NCI-H128 (cell line): ENCODE measurements at regions not wholly inside any gene's neighbourhood (a gene's known extent, or its start where the extent isn't known, plus 50 kb on each side); places are given as distances from the start of the nearest gene placed in this dataset.
"Not testable (repeated sequence)": the region's sequence is repeated elsewhere in the genome, so short reads cannot be mapped to it uniquely, and the experiment has no call there.

Experiments
- DNase-seq: peaks from one replicate; lab custom pipeline; 2025; ENCODE audit not compliant: unreplicated experiment; lab: John Stamatoyannopoulos, UW

DNA sequence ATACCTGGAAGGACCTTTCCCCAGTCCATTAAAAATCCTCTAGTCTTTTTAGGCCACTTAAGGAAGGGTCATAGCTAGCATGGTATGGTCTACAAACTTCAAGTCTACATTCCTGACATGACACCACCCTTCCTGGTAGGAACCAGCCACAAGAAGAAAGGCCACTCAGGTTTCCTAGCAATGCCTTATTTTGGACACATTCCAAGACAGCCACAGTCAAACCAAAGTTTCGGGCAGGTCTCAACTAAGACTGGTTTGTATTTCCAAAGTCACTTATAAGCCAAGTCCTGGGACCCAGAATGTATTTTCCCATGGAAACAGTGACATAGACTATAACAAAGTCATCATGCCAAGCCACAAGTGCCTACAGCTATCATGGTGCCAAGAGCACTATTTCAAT, 50.6 kb upstream of the SLC44A3 start:
- DNase-seq = no peak

DNA sequence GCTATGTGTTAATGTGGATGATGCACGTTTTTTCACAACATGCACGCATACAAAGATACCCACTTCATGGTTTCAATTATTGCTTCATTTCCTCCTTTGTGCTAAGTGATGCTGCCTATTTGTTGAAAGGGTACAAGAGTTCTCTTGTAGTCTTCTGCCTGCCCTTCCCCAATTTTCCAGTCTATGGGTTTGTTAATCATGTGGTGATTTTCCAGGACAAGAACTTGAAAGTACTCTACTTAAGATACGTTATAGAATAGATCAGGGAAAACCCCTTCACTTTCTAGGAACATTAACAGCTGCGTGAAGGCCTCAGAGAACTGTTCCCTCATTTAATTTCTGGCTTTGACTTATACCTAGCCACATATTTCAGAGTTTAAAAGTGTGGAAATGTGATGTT, 52.1 kb upstream of the SLC44A3 start:
- DNase-seq = no peak

DNA sequence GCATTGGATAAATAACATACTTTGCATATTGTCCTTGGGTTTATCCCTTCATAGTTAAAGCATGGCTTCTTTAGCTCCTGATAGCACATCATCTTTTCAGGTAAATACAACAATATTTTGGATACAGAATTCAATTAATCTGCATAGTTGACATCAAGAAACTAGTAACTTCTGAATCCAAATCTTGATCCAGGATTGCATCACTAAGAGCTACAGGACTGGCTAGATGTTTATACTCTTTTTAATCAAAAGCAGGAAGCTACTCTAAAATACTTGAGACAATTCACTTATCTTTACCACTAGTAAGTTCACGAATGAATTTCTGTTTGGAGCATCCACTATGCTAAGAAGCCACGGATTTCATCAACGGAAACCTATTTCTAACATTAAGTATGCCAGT, 54.2 kb upstream of the SLC44A3 start:
- no peak for DNase-seq

DNA sequence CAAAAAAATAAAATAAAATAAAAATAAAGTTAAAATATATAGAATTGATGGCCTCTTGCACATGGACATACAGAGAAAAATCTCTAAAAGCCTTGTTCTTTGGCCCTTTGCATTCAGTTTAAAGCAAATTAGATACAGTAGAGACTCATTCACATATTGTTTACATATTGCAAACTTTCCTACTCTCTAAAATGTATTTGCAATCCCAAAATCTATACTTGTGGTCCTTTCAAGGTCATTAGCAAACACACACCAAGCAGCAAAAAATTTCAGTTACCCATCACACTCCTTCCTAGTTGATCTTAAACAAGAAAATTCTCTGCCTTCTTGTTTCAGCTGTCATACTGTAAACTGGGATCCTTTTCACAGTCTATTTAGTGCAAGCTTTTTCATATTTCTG, 61.0 kb upstream of the SLC44A3 start:
- no peak for DNase-seq

DNA sequence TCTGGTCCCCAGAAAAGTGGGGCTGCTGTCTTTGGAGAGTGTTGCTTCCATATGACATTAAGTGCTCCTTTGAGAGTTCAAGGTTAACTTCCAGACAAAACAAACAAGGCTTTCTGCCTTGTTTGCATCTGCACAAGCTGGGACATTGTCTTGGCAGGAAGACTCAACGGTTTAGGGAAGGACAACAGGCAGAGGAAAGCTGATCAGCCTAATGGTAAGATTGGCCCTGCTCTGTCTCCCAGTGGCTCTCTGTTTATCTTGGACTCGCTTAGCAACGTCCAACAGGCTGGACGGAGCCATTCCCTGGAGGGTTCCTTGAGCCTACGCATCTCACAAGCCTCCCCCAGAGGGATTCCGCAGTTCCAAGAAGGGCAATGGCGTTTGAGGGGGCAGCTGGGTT, 62.2 kb upstream of the SLC44A3 start:
- no peak for DNase-seq

DNA sequence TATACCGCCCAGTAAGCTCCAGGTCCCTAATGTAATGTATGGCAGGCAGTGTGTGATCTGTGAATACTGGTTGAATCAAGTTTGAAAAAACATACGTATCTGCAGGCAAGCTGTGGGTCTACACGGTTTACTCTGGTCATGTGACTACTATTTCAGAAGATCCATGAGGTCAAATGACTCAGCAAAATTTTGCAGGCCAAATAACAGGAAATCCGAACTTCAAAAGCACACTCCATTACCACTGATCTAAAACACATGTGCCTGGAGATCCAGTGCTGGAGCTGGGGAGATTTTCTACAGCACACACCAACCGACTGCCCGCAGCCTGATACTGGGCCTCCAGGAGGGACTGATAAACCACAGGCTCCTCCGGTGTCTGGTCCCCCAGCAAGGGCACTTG, 64.5 kb upstream of the SLC44A3 start:
- DNase-seq = no peak

DNA sequence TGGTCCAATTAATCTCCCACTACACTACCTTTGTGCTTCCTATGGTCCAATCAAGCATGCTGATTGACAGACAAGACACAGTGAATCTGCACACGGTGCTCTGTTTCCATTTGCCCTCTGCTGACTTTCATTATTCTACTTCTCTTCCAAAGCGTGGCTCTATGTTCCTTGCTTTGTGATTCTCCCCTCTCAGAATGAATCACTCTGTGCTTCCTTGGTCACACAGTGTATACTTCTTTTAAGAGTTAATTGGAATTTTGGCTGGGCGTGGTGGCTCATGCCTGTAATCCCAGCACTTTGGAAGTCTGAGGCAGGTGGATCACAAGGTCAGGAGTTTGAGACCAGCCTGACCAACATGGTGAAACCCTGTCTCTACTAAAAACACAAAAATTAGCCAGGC, 65.1 kb upstream of the SLC44A3 start:
- DNase-seq = not testable (repeated sequence)

DNA sequence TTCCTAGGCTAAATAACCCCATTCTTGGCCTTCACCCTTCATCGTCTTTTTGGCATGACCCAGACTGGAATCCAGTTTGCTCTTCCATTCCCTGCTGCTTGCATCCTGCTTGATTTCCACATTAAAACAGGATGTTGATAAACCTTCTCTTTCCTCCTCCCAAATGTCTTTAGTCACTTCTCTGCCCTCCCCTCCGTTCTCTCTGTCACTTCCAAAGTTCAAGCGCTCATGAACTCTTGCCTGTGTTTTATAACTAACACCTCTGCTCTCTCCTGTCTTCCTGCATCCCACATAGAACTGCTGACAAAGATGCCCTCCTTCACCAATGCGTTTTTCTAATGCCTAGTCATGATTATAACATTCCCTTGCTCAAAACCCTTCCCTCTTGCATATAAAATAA, 65.6 kb upstream of the SLC44A3 start:
- no peak for DNase-seq

DNA sequence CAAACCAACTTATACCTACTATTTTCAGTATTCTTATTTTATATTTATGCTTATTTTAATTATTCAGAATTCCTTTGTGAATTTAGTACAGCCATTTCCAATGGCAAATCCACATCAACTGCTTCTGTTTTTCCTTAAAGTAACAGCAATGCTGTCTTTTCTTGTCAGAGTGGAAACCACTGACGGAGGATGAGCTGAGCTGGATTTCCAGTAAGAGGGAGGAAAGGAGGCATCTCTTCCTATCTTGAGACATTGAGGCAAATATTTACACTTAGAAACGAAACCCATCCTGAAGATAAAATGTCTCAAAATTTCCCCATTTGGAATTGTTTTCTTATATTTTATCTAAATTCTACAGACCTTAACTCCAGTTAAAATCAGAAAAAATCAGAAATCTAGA, 66.1 kb upstream of the SLC44A3 start:
- no peak for DNase-seq

DNA sequence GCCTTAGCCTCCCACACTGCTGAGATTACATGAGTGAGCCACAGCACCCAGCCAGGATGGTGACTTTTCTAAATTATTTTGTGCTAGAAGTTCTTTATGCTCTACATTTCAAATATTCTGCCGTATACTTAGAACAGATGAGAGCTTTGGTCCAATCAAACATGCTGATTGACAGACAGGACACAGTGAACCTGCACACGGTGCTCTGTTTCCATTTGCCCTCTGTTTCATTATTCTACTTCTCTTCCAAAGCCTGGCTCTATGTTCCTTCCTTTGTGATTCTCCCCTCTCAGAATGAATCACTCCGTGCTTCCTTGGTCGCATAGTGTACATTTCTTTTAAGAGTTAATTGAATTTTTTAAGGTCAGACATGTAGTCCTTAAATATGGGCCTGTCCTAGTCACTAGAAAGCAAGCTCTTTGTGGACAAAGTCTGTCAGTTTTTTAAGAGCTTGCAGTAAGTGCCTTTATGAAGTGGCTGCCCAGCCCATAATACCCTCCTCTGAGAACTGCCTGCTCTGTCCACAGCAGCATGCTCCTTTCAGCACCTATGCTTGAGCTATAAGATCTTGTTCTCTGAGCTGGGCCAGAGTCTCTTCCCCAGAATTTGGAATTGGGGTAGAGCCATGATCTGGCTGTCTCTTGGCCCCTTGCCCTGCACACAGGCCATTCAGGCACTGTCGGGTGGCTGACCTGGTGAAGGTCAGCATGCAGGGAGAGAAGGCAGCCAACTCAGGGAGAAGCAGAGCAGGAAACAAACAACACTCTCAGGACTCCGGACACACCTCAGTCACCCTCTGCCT, 66.8 kb upstream of the SLC44A3 start:
- no peak for DNase-seq

DNA sequence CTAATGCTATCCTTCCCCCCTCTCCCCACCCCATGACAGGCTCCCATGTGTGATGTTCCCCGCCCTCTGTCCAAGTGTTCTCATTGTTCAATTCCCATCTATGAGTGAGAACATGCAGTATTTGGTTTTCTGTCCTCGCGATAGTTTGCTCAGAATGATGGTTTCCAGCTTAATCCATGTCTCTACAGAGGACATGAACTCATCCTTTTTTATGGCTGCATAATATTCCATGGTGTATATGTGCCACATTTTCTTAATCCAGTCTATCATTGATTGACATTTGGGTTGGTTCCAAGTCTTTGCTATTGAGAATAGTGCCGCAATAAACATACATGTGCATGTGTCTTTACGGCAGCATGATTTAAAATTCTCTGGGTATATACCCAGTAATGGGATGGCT, 68.7 kb upstream of the SLC44A3 start:
- not testable (repeated sequence) for DNase-seq

DNA sequence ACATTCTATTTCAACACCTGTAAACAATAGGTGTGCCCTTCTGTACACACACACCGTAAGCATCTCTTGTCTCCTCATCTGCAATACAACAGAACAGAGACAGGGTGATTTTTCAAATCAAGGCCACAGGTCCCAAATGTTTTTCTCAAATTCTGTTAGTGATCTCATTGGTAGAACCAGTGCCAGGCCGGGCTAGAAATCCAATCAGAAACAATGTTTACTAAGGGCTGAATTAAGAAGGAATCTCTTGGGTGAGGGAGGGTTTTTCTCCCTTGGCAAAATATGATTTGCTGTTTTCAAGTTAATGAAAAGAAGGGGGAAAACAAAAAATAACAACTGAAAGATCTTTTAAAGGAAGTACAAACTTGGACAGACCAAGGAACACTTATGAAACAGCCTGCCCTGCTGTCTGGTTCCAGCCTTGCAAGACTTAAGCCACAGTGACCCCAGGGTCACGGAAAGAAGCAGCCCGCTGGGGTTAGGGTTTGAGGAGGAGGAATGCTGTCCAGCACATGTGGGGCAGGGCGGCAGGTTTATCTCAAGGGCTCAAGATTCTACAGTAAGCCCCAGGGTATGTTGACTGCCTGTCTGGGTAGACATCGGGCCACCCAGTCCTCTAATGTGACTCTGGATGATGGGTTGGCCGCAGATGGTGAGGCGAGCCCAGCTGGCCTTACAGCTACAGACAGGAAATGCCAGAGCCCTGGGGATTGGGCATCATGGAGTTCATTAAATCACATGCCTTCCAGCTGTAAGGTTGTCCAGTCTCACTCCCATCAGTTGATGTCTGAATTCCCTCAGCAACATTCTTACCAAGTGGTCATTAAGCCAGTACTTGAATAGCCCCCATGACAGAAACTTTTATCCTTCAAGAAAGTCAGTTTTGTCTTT, 73.3 kb upstream of the SLC44A3 start:
- no peak for DNase-seq

DNA sequence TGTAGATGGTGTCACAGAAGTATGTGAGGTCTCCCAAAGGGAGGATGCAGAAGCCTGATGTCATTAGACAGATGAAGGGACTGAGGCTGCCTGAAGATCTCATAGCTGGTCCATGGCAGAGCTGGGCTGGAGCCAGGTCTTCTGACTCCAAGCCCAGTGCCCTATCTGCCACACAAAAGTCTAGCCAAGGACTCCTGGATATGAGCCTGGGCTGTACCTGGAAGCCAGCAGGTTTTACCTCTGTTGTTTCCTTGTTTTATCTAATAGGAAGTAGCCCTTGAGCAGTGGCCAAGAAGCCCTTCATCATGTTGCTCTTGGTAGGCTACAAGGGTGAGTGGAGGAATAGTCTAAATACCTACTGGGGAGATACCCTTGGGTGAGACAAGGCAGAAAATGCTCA, 74.4 kb upstream of the SLC44A3 start:
- DNase-seq = no peak

DNA sequence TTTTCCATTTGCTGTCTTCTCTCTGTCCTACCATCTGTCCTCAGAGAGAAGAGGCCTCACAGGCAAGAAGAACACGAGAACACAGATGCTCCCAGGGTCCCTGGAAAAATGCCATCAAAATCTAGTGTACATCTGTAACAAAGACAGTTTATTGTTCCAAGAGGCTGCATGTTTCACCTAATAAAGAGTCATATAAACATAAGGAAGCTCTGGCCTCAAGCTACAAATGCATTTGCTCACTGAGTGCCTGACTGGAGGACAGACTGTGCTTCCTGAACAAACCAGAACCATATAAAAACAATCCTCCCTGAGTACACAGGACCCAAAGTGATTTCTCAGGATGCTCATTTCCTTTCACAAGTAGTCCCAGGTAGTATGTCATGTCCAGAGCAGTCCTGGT, 76.3 kb upstream of the SLC44A3 start:
- peak; percentile 4 for DNase-seq

DNA sequence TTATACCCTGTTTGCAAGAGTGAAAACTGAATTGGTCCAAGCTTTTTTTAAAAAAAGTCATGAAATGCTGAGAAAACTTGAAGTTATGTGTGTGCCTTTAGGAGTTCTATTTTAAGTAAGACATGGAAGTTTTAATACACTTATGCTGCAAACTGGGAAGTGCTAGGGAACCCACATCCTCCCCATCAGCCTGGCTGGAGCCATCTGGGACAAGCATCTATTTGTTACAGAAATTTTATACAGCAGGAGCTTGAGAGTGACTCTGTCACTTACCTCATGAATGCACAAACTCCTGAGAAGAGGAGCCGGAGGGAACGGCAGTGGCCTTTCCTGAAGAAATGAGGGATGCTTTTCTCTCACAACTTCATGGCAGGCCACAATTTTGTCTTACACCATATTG, 78.2 kb upstream of the SLC44A3 start:
- no peak for DNase-seq

DNA sequence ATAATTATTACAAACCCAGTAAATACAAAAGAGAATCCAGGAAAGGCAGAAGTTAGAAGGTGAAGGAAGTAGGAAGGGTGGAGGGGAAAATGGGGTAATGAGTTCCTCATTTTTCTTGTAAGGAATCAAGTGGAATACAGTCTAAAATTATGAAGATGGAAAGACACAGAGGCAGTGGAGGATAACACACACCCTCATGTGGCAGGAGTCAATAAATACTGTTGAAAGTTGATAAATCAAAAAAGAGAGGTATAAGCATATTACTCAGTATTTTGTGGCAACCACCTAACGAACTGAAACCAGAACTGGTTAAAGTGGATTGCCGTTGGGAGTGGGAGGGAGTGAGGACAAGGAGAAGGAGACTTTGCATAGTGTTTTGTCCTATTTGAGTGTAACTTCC, 78.6 kb upstream of the SLC44A3 start:
- DNase-seq = no peak

DNA sequence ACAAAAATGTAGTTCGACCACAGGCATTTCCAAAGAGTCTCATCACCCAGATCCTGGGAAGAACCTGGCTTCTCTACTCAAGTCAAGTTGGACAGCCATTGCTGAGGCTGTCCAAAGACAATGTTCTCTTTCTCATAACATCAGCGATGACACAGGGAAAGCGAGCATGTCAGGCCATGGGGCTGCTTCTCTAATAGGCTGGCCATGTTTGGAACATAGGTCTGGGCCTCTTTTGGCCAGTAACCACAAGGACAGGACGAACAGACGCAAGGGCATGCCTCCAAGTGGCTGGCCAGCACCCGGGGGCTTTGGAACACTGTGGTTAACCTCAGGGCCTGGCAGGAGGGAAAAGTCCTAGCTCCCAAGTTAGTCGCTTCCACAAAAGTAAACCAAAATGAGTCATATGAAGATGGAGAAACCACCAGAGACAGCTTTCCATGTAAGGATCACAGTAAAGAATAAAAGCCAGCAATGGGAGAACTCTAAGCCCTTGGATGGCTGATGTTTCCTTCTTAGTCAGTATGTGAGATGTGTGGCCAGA, 80.6 kb upstream of the SLC44A3 start:
- DNase-seq = no peak

DNA sequence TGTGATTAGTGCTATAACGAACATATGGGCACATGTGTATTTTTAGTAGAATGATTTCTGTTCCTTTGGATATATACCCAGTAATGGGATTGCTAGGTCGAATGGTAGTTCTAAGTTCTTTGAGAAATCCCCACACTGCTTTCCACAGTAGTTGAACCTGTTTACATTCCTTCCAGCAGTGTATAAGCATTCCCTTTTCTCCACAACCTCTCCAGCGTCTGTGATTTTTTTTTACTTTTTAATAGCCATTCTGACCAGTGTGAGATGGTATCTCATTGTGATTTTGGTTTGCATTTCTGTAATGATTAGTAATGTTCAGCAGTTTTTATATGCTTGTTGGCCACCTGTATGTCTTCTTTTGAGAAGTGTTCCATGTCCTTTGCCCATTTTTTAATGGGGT, 81.8 kb upstream of the SLC44A3 start:
- no peak for DNase-seq

DNA sequence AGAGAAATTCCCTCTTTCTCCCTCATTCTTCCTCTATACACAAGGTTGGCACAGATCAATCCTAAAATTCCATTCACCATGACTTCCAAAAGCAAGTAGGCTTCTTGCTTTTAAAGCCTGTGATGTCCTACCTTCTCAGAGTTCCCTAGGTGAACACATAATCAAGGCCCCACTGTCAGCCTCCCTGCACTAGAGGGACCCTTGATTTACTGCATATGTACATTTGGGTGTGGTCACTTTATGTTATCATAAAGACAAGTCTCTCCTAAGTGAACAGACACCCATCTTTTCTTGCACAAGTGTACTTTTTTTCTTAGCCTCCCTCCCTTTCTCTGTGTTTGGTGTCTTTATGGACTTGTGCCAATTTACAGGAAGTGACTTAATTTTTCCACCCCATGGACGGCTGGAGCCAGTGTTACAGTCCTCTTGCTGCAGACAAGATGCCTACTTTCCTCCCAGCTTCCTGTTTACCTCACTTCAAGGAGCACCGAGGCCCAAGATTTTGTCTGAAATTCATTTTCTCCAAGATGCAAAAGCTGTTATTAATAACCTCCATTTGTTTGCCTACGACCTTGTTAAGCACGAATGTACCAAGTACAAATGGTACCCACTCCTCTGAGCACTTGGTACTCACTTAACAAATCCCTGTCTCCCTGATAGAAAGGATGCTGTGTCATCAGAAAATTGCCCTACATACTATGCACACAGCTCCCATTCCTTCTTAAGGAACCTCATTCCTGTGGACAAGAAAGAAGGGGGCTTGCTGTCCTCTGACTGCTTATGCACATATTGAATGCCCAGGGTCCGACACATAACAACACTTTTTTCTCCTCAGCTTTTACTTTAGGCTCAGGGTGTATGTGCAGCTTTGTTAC, 82.8 kb upstream of the SLC44A3 start:
- no peak for DNase-seq

DNA sequence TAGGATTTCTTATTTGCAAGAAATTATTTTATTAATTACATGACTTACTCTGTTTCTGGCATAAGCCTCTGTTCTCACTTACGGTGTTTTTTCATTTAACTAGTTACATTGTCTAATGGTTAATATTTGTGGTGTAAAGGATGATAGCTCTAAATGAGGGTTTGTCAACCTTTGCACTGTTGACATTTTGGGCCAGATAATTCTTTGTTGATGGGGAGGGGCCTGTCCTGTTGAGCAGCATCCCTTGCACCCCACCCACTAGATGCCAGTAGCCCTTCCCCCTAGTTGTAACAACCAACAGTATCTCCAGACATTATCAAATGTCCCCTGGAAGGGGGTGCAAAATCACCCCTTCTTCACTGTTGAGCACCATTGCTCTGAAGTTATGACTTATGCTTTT, 83.6 kb upstream of the SLC44A3 start:
- no peak for DNase-seq

DNA sequence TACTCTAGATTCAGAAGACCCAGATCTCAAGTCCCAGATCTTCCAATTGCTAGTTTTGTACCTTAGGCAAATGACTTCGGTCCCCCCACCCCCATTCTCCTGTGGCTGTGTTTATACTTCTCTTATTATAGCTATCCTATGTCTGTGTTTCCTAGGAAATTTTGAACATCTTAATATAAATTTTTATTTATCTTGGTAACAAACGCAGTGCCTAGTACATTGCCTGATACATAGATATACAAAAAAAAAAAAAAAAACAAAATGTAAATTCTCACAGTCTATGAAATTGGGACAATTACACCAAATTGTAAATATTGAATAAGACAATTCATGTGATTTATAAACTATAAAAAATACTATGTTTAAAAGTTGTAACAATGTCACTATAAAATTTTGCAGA, 84.1 kb upstream of the SLC44A3 start:
- no peak for DNase-seq
